ENCODE measurements at regions not wholly inside any gene's neighbourhood (a gene's known extent, or its start where the extent isn't known, plus 50 kb on each side); places are given as distances from the start of the nearest gene placed in this dataset.

- dilution Hi-C loops (cut with MboI; ENCODE audit: extremely low pct_ligation_motif_present, low sequenced_read_pairs): no loop called here
- H3K4me3 ChIP-seq (replicated peaks in 1 of 3; ENCODE audit: insufficient read depth in 1 of 3, low read depth in 1 of 3, low read length in 3 of 3): no peak overlapping the region
- no peak for FAIRE-seq
- ChIA-PET CTCF (no interaction called here), POLR2A (no interaction called here)
- no peaks in the 10 kb centered on the region for H3K36me3 ChIP-seq (ENCODE audit: control insufficient read depth in 2 of 2, extremely low read depth in 1 of 2, insufficient read depth in 2 of 2, low read length in 2 of 2)
- H3K9me1 ChIP-seq (replicated peaks; ENCODE audit: control insufficient read depth, extremely low read depth, insufficient read depth, low read length): no peaks in the 10 kb centered on the region
- no peaks in the 10 kb centered on the region for H4K20me1 ChIP-seq (replicated peaks; ENCODE audit: control insufficient read depth, extremely low read depth, insufficient read depth, low read length)
- H3K27me3 ChIP-seq (ENCODE audit: control insufficient read depth in 2 of 2, insufficient read depth in 2 of 2, low read length in 2 of 2): no peaks in the 10 kb centered on the region
- no peak overlapping the region for H3K4me2 ChIP-seq (ENCODE audit: insufficient read depth, low read length)
- no peak for DNase-seq (ENCODE audit: low read depth, low spot score)
- BruUV-seq (replicated peaks): no TSS peak
- H3K27ac ChIP-seq (ENCODE audit: insufficient read depth, low read depth, low read length): no peak overlapping the region
- no peaks in the 10 kb centered on the region for H3K4me1 ChIP-seq (ENCODE audit: control insufficient read depth, extremely low read depth, insufficient read depth, low read length)
- H3K9ac ChIP-seq (replicated peaks; ENCODE audit: extremely low read depth, insufficient read depth, low read length): no peak overlapping the region
- no peaks in the 10 kb centered on the region for H3K79me2 ChIP-seq (ENCODE audit: control insufficient read depth, insufficient read depth, low read length)
- intact Hi-C loops (cut with micrococcal nuclease): no loop called here
- H3K9me3 ChIP-seq (replicated peaks; ENCODE audit: control insufficient read depth, insufficient read depth, low read length): peaks cover 3% of the 10 kb centered on the region
- TF ChIP-seq FOS (IDR thresholded peaks at IDR 0.05; ENCODE audit: borderline replicate concordance, insufficient read depth, low read length): no peak
- no peak for TF ChIP-seq EZH2 (IDR thresholded peaks at IDR 0.05; ENCODE audit: borderline replicate concordance, low read depth, low read length, severe bottlenecking)
- no peak for TF ChIP-seq JUN (IDR thresholded peaks at IDR 0.05; ENCODE audit: borderline replicate concordance, insufficient read depth, insufficient read length, low read depth)
- TF ChIP-seq MYC (IDR thresholded peaks at IDR 0.05; ENCODE audit: low read depth, low read length): no peak
- TF ChIP-seq GATA2 (IDR thresholded peaks at IDR 0.05; ENCODE audit: insufficient read depth, insufficient read length, low read depth, low read length): no peak
- no peak for TF ChIP-seq POLR2A (IDR thresholded peaks at IDR 0.05; ENCODE audit: low read depth, low read length)
- no peak for TF ChIP-seq CTCF (IDR thresholded peaks at IDR 0.05; ENCODE audit: extremely low read depth in 1 of 2, insufficient read depth in 1 of 2, low read depth in 1 of 2, low read length in 2 of 2)
- TF ChIP-seq MAX (IDR thresholded peaks at IDR 0.05; ENCODE audit: insufficient read depth, insufficient read length): no peak
- TF ChIP-seq POLR2AphosphoS5 (IDR thresholded peaks at IDR 0.05; ENCODE audit: insufficient read depth, low read depth, low read length): no peak
- no peak overlapping the region for H2AFZ ChIP-seq (ENCODE audit: low read depth, low read length)
Measured at GRCh38 chr2:14560716-14561115, 71.8 kb upstream of the LRATD1 start.

Data from endothelial cell of umbilical vein (primary cell).